ENCODE measurements at regions not wholly inside any gene's neighbourhood (a gene's known extent, or its start where the extent isn't known, plus 50 kb on each side); places are given as distances from the start of the nearest gene placed in this dataset.

DNA sequence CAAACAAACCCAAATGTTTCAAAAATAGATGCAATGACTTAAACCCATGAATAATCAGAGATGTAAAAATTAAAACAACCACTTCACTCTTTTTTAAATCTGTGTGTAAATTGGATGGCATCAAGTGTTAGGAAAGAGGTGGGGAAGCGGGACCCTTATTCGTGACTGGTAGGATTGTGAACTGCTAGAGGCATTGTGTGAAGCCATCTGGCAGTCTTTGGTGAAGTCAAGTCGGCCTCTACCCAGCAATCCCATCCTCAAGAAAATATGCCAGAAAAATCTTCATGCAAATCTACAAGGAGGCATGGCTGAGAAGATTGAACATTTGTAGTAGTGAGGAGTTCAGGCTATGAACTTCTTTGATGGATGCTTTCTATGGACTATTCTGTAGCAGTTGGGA lies 114.6 kb upstream of the C11orf87 start:
- H3K9me3 ChIP-seq: no peaks in the 10 kb centered on the region
- TF ChIP-seq, protein P1, sequence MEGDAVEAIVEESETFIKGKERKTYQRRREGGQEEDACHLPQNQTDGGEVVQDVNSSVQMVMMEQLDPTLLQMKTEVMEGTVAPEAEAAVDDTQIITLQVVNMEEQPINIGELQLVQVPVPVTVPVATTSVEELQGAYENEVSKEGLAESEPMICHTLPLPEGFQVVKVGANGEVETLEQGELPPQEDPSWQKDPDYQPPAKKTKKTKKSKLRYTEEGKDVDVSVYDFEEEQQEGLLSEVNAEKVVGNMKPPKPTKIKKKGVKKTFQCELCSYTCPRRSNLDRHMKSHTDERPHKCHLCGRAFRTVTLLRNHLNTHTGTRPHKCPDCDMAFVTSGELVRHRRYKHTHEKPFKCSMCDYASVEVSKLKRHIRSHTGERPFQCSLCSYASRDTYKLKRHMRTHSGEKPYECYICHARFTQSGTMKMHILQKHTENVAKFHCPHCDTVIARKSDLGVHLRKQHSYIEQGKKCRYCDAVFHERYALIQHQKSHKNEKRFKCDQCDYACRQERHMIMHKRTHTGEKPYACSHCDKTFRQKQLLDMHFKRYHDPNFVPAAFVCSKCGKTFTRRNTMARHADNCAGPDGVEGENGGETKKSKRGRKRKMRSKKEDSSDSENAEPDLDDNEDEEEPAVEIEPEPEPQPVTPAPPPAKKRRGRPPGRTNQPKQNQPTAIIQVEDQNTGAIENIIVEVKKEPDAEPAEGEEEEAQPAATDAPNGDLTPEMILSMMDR (IDR thresholded peaks at IDR 0.05): no peak
- no peaks in the 10 kb centered on the region for H3K4me1 ChIP-seq (ENCODE audit: low read depth)
- DNase-seq (no peak), ATAC-seq (no peak)
- intact Hi-C loops (cut with DNase I, micrococcal nuclease): no loop called here
- no peak overlapping the region for H3K4me3 ChIP-seq
- H3K36me3 ChIP-seq (ENCODE audit: low read depth): no peaks in the 10 kb centered on the region

DNA sequence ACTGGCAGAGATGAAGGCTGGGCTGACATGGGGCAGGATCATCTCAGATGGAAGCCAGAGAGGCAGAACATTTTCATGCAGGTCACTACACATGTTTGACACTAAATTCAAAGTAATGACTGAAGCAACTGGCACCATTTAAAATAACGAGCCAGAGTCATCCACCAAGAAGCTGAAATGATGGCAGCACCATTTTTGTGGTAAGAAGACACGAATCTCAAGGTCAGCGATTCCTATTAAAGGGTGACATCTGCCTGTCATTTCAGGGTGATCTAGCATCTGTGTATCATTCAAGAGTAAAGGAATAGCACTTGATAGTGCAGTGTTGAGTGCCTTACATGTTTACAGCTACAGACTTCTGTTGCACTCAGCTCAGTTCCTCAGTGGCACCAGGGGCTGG lies 113.4 kb upstream of the C11orf87 start:
- no peaks in the 10 kb centered on the region for H3K4me1 ChIP-seq (ENCODE audit: low read depth)
- TF ChIP-seq, protein P1 (IDR thresholded peaks at IDR 0.05): no peak
- no peaks in the 10 kb centered on the region for H3K9me3 ChIP-seq
- ATAC-seq: no peak
- intact Hi-C loops (cut with DNase I, micrococcal nuclease): no loop called here
- H3K36me3 ChIP-seq (ENCODE audit: low read depth): no peaks in the 10 kb centered on the region
- DNase-seq: no peak
- H3K4me3 ChIP-seq: no peak overlapping the region

DNA sequence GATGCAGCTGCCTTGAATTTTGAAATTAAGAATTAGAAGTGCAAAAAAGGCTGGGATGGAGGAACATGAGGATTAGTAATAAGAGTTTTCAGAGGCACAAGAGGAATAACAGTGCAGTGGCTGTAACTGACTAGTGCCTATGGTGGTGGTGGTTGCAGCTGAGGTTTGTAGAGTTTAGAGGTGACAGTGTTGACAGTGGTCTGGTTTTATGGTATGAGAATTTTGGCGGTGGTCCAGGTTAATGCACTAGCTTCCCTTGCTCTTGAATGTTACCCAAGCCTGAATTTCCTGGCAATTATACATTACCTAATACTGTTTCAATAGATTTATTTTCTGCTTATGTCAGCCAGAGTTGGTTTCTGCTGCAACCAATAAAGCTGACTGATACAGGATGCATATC lies 112.8 kb upstream of the C11orf87 start:
- H3K4me1 ChIP-seq (ENCODE audit: low read depth): no peaks in the 10 kb centered on the region
- no peaks in the 10 kb centered on the region for H3K9me3 ChIP-seq
- TF ChIP-seq, protein P1 (IDR thresholded peaks at IDR 0.05): no peak
- intact Hi-C loops (cut with DNase I, micrococcal nuclease): no loop called here
- no peak overlapping the region for H3K4me3 ChIP-seq
- no peak for ATAC-seq
- DNase-seq: no peak
- no peaks in the 10 kb centered on the region for H3K36me3 ChIP-seq (ENCODE audit: low read depth)

DNA sequence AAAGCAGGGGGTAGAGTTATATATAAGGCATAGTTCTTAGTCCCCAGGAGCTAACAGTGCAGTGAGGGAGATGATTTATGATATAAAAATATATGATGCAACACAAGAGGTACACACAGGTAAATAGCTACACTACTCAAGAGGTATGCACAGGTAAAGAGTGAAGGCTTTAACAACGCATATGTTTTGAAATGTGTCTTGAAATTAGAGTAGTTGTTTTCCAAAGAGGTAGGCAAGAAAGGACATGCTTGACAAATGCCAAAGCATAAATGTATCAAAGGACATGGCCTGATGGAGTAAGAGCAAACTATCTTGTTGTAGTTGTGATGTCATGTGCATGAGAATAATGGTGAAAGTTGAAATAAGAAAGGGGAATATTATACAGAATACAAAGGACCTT lies 104.3 kb upstream of the C11orf87 start:
- Histone ChIP-seq H3K9me3 (peaks cover 1% of the 10 kb centered on the region), H3K36me3 (ENCODE audit: low read depth) (no peaks in the 10 kb centered on the region), H3K4me3 (no peak overlapping the region), H3K4me1 (ENCODE audit: low read depth) (no peaks in the 10 kb centered on the region)
- intact Hi-C loops (cut with DNase I, micrococcal nuclease): no loop called here
- TF ChIP-seq, protein P1 (IDR thresholded peaks at IDR 0.05): no peak
- DNase-seq (no peak), ATAC-seq (no peak)

DNA sequence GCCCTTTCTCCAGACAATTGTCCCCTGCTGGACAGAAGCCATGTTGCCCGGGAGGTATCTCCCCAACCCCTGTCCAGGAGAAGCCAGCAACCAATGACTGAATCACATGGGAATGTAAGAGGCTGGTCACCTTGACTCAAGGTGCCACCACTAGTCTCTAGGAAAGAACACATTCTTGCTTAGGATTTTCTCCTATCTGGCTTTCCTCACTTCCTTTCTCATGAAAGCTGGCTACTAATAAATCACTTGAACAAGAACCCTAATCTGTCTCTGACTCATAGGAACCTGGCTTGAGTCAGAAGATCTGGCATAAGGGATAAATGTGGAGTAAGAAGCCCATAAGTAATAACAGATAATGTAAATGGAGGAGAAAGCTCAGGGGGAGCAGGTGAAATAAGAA lies 101.4 kb upstream of the C11orf87 start:
- no peaks in the 10 kb centered on the region for H3K36me3 ChIP-seq (ENCODE audit: low read depth)
- DNase-seq (no peak), ATAC-seq (no peak)
- TF ChIP-seq, protein P1 (IDR thresholded peaks at IDR 0.05): no peak
- intact Hi-C loops (cut with DNase I, micrococcal nuclease): no loop called here
- H3K9me3 ChIP-seq: peaks cover 1% of the 10 kb centered on the region
- H3K4me1 ChIP-seq (ENCODE audit: low read depth): no peaks in the 10 kb centered on the region
- H3K4me3 ChIP-seq: no peak overlapping the region

DNA sequence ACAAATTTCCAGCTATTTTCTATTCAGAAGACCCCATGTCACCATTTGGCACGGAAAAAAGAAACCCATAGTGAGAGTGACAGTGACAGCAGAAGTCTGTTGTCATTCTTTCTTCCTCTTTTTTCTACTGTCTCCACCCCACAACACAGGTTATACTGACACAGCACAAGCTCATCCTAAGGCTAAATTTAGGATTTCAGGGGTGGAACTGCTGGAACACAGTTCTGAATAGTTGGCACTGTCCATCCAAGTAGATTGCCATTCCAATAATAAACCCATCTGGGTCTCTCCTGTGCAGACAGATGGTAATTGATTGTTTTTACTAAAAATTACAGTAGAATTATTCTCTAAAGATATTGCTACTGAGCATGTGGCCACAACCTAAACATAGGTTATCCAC lies 95.2 kb upstream of the C11orf87 start:
- Histone ChIP-seq H3K4me3 (no peak overlapping the region), H3K4me1 (ENCODE audit: low read depth) (no peaks in the 10 kb centered on the region), H3K9me3 (no peaks in the 10 kb centered on the region), H3K36me3 (ENCODE audit: low read depth) (no peaks in the 10 kb centered on the region)
- intact Hi-C loops (cut with DNase I, micrococcal nuclease): no loop called here
- ATAC-seq: no peak
- TF ChIP-seq, protein P1 (IDR thresholded peaks at IDR 0.05): no peak
- DNase-seq: no peak
